ENCODE measurements at regions not wholly inside any gene's neighbourhood (a gene's known extent, or its start where the extent isn't known, plus 50 kb on each side); places are given as distances from the start of the nearest gene placed in this dataset.

DNA sequence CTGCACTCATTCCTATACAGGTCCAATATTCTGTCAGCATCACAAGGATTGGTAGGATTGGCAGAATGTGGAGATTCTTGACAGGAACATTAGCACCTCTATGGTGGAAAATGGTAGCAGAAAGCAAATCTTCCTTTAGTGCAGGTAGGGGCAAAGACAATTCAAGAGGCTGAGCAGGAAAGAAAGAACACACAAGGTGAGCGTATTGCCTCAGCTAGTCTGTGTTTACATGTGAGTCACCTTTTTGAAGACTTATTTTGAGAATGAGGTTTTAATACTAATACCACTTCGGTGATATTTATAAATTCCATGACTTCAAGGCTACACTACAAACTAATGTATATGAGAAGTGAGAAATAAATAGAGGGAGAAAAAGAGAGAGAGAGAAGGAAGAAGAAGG lies 717.0 kb downstream of the BRINP1 start:
- no peaks in the 10 kb centered on the region for H3K4me1 Mint-ChIP-seq
- Histone ChIP-seq H3K36me3 (no peaks in the 10 kb centered on the region), H2AFZ (replicated peaks) (no peak overlapping the region), H3K27me3 (no peaks in the 10 kb centered on the region), H3F3A (ENCODE audit: low read depth) (no peaks in the 10 kb centered on the region), H3K4me1 (no peaks in the 10 kb centered on the region), H3K79me2 (ENCODE audit: low read depth) (no peaks in the 10 kb centered on the region), H3K4me2 (no peak overlapping the region), H3K4me3 (no peak overlapping the region), H3K9me3 (ENCODE audit: low read depth) (no peaks in the 10 kb centered on the region), H4K20me1 (ENCODE audit: low read depth) (no peaks in the 10 kb centered on the region), H3K27ac (no peak overlapping the region), H3K9ac (no peak overlapping the region)
- no peaks in the 10 kb centered on the region for H3K36me3 Mint-ChIP-seq
- no peak for TF ChIP-seq EZH2phosphoT487 (IDR thresholded peaks at IDR 0.05)
- no peak for TF ChIP-seq CTCF (IDR thresholded peaks at IDR 0.05)
- TF ChIP-seq EZH2 (IDR thresholded peaks at IDR 0.05) = no peak
- DNase-seq (ENCODE audit: low spot score) = no peak
- no peak overlapping the region for H3K27ac Mint-ChIP-seq
- H3K27me3 Mint-ChIP-seq (ENCODE audit: insufficient read depth, low read depth) = no peaks in the 10 kb centered on the region
- no peak overlapping the region for H3K4me3 Mint-ChIP-seq
- peaks cover 2% of the 10 kb centered on the region for H3K9me3 Mint-ChIP-seq

GRCh38 chr9:118652912-118653311 lies 716.3 kb downstream of the BRINP1 start:
- no peaks in the 10 kb centered on the region for H3F3A ChIP-seq (ENCODE audit: low read depth)
- H3K27ac ChIP-seq = no peak overlapping the region
- H3K27me3 ChIP-seq = no peaks in the 10 kb centered on the region
- Mint-ChIP-seq H3K36me3 (no peaks in the 10 kb centered on the region), H3K27ac (no peak overlapping the region), H3K4me3 (no peak overlapping the region), H3K9me3 (no peaks in the 10 kb centered on the region), H3K27me3 (ENCODE audit: insufficient read depth, low read depth) (no peaks in the 10 kb centered on the region), H3K4me1 (no peaks in the 10 kb centered on the region)
- no peak overlapping the region for H3K4me3 ChIP-seq
- no peaks in the 10 kb centered on the region for H3K9me3 ChIP-seq (ENCODE audit: low read depth)
- TF ChIP-seq EZH2 (IDR thresholded peaks at IDR 0.05) = no peak
- TF ChIP-seq EZH2phosphoT487 (IDR thresholded peaks at IDR 0.05) = no peak
- no peak for TF ChIP-seq CTCF (IDR thresholded peaks at IDR 0.05)
- H3K4me2 ChIP-seq = no peak overlapping the region
- no peaks in the 10 kb centered on the region for H3K4me1 ChIP-seq
- H3K9ac ChIP-seq = no peak overlapping the region
- H3K79me2 ChIP-seq (ENCODE audit: low read depth) = no peaks in the 10 kb centered on the region
- DNase-seq (ENCODE audit: low spot score) = no peak
- H2AFZ ChIP-seq (replicated peaks) = no peak overlapping the region
- no peaks in the 10 kb centered on the region for H4K20me1 ChIP-seq (ENCODE audit: low read depth)
- H3K36me3 ChIP-seq = no peaks in the 10 kb centered on the region

GRCh38 chr9:118659011-118659410 lies 710.2 kb downstream of the BRINP1 start:
- Histone ChIP-seq H3K9me3 (ENCODE audit: low read depth) (no peaks in the 10 kb centered on the region), H3K4me3 (no peak overlapping the region), H3F3A (ENCODE audit: low read depth) (no peaks in the 10 kb centered on the region), H3K27me3 (no peaks in the 10 kb centered on the region), H3K79me2 (ENCODE audit: low read depth) (no peaks in the 10 kb centered on the region), H2AFZ (replicated peaks) (no peak overlapping the region), H3K4me1 (no peaks in the 10 kb centered on the region), H3K36me3 (no peaks in the 10 kb centered on the region), H3K27ac (no peak overlapping the region), H3K4me2 (no peak overlapping the region), H3K9ac (no peak overlapping the region), H4K20me1 (ENCODE audit: low read depth) (no peaks in the 10 kb centered on the region)
- no peak for DNase-seq (ENCODE audit: low spot score)
- no peak for TF ChIP-seq EZH2phosphoT487 (IDR thresholded peaks at IDR 0.05)
- no peak for TF ChIP-seq EZH2 (IDR thresholded peaks at IDR 0.05)
- TF ChIP-seq CTCF (IDR thresholded peaks at IDR 0.05) = no peak
- Mint-ChIP-seq H3K4me3 (no peak overlapping the region), H3K27me3 (ENCODE audit: insufficient read depth, low read depth) (peaks cover 2% of the 10 kb centered on the region), H3K36me3 (no peaks in the 10 kb centered on the region), H3K9me3 (no peaks in the 10 kb centered on the region), H3K4me1 (no peaks in the 10 kb centered on the region), H3K27ac (no peak overlapping the region)
